Prostate gland (tissue), 2 donors: ENCODE measurements at regions not wholly inside any gene's neighbourhood (a gene's known extent, or its start where the extent isn't known, plus 50 kb on each side); places are given as distances from the start of the nearest gene placed in this dataset.

Experiments
- POLR2A ChIP-seq: fragments of 450-650 bp; IDR thresholded peaks from one replicate; pipeline ENCODE4 v1.6.1; 2016; ENCODE audit warnings: antibody characterized with exemption, mild to moderate bottlenecking
- POLR2AphosphoS5 ChIP-seq: sonication (generic); formaldehyde crosslinking; IDR thresholded peaks from one replicate; pipeline ENCODE4 v1.6.1; 2017; ENCODE audit warnings: antibody characterized with exemption
- TF ChIP-seq, protein P1 (sequence below), 4 experiments: fragments of 200-600 bp in 2 of 4; fragments of 450-650 bp in 2 of 4; sonication (generic) in 2 of 4; IDR thresholded peaks; 1 replicate in 3 of 4; 2 replicates in 1 of 4; pipeline ENCODE4 v1.5.1; 2016 to 2019; ENCODE audit warnings: antibody characterized with exemption in 4 of 4, mild to moderate bottlenecking in 2 of 4, moderate library complexity in 2 of 4

GRCh38 chr5:171521219-171521633 is 101.8 kb downstream of the FGF18 start:
- TF ChIP-seq, protein P1, sequence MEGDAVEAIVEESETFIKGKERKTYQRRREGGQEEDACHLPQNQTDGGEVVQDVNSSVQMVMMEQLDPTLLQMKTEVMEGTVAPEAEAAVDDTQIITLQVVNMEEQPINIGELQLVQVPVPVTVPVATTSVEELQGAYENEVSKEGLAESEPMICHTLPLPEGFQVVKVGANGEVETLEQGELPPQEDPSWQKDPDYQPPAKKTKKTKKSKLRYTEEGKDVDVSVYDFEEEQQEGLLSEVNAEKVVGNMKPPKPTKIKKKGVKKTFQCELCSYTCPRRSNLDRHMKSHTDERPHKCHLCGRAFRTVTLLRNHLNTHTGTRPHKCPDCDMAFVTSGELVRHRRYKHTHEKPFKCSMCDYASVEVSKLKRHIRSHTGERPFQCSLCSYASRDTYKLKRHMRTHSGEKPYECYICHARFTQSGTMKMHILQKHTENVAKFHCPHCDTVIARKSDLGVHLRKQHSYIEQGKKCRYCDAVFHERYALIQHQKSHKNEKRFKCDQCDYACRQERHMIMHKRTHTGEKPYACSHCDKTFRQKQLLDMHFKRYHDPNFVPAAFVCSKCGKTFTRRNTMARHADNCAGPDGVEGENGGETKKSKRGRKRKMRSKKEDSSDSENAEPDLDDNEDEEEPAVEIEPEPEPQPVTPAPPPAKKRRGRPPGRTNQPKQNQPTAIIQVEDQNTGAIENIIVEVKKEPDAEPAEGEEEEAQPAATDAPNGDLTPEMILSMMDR (IDR thresholded peaks at IDR 0.05), result no peak
- TF ChIP-seq POLR2A, result no peak
- peak; percentile 8 for TF ChIP-seq POLR2AphosphoS5
